ENCODE measurements at regions not wholly inside any gene's neighbourhood (a gene's known extent, or its start where the extent isn't known, plus 50 kb on each side); places are given as distances from the start of the nearest gene placed in this dataset.
A peak's percentile ranks its signal among the peaks of the same experiment; 100 is the strongest.

DNA sequence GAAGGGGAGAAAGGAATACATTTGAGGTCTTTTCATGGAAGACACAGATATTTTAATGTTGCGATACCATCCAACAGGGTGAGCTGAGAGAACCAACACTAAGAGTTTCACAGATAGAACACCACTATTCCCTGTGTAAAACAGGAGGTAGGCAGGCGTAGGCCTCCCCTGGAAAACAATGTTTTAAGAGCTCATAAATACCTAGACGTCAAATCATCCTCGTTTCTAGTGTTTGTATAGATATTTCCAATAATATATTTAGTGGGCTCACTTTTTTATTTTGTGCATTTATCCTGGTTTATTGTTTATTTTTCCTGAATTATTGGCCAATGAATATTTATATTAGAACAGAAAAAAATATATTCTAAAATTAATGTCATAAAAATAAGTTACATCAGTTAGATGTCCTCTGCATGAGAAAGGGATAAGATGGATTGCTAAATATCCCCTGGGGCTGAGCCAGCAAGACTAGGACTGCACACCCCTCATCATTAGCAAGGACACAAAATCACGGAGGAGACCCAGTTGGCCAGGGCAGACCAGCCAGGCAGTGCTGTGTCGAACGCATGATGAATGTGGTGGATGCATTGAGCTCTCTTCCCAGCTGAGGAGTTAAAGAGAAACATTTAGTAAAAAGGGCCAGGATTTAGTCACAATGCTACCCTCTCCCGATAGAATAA lies 380.5 kb downstream of the C6orf118 start:
- Histone ChIP-seq H3K27me3 (no peaks in the 10 kb centered on the region), H3K9me3 (peaks cover 0 to 3% of the 10 kb centered on the region in 2 donors), H3K4me3 (no peak overlapping the region), H3K4me1 (no peaks in the 10 kb centered on the region), H3K36me3 (no peaks in the 10 kb centered on the region), H3K27ac (no peak overlapping the region)
- ATAC-seq (no peak), DNase-seq (no peak)
- intact Hi-C loops (cut with DNase I): no loop called here
- TF ChIP-seq, protein P1, sequence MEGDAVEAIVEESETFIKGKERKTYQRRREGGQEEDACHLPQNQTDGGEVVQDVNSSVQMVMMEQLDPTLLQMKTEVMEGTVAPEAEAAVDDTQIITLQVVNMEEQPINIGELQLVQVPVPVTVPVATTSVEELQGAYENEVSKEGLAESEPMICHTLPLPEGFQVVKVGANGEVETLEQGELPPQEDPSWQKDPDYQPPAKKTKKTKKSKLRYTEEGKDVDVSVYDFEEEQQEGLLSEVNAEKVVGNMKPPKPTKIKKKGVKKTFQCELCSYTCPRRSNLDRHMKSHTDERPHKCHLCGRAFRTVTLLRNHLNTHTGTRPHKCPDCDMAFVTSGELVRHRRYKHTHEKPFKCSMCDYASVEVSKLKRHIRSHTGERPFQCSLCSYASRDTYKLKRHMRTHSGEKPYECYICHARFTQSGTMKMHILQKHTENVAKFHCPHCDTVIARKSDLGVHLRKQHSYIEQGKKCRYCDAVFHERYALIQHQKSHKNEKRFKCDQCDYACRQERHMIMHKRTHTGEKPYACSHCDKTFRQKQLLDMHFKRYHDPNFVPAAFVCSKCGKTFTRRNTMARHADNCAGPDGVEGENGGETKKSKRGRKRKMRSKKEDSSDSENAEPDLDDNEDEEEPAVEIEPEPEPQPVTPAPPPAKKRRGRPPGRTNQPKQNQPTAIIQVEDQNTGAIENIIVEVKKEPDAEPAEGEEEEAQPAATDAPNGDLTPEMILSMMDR (IDR thresholded peaks at IDR 0.05): no peak

DNA sequence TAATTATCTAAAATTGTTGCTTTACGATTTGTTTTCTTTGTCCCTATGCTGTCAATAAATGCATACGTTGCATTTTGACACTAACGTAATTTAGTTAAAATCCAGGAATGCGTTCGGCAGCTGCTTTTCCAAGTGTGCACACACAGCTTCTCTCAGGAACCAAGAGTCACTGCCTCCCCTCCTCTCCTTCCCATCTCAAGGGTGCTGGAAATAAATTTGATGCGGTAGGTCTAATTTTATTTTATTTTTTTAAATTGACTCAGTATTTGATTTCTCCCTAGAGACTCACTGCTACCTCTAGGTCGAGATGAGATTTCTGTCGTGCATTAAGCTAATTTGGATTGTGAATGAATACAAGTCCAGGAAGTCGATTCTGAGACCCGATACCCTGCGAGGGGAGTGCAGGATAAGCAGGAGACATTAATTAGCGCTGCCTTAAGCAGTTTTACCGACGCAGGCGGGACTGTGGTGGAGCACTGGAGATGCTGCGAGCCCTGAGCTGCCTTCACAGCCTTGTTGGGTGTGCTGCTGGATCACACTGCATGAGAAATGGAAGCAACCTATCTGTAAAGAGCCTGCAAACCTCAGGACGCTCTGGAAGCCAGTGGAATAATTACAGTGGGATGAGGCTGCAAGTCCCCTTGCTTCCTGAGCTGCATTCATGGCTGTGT lies 381.2 kb downstream of the C6orf118 start:
- DNase-seq (no peak), ATAC-seq (no peak)
- Histone ChIP-seq H3K36me3 (no peaks in the 10 kb centered on the region), H3K27me3 (no peaks in the 10 kb centered on the region), H3K4me3 (no peak overlapping the region), H3K27ac (no peak overlapping the region), H3K9me3 (peaks cover 0 to under 1% of the 10 kb centered on the region in 2 donors), H3K4me1 (no peaks in the 10 kb centered on the region)
- TF ChIP-seq, protein P1 (IDR thresholded peaks at IDR 0.05): no peak
- intact Hi-C loops (cut with DNase I): no loop called here

- Histone ChIP-seq H3K4me1 (no peaks in the 10 kb centered on the region), H3K36me3 (no peaks in the 10 kb centered on the region), H3K27ac (no peak overlapping the region), H3K9me3 (no peaks in the 10 kb centered on the region), H3K4me3 (no peak overlapping the region), H3K27me3 (no peaks in the 10 kb centered on the region)
- peak; percentile 97 for ATAC-seq
- TF ChIP-seq, protein P1 (IDR thresholded peaks at IDR 0.05): peak; percentile 89 to 98
- peak in 3 of 4 donors; percentile 47 to 87 (median 74) for DNase-seq
- intact Hi-C loops (cut with DNase I): no loop called here
These were observed 381.9 kb downstream of the C6orf118 start for GRCh38 chr6:164927288-164928056.

GRCh38 chr6:164926686-164927085 lies 382.7 kb downstream of the C6orf118 start:
- no peak for ATAC-seq
- intact Hi-C loops (cut with DNase I): no loop called here
- TF ChIP-seq, protein P1 (IDR thresholded peaks at IDR 0.05): no peak

More at GRCh38 chr6:164926686-164927085, 382.7 kb downstream of the C6orf118 start:
- Histone ChIP-seq H3K27ac (no peak overlapping the region), H3K36me3 (no peaks in the 10 kb centered on the region), H3K4me1 (no peaks in the 10 kb centered on the region), H3K4me3 (no peak overlapping the region), H3K9me3 (no peaks in the 10 kb centered on the region), H3K27me3 (no peaks in the 10 kb centered on the region)
- DNase-seq: no peak
